GM19463 (cell line): ENCODE measurements at regions not wholly inside any gene's neighbourhood (a gene's known extent, or its start where the extent isn't known, plus 50 kb on each side); places are given as distances from the start of the nearest gene placed in this dataset.

Source experiments
- ATAC-seq: cut with Tn5 transposase; IDR thresholded peaks from one replicate; pipeline ENCODE4 v1.9.1; 2021; ENCODE audit warnings: mild to moderate bottlenecking, moderate library complexity; ENCODE audit not compliant: unreplicated experiment

- ATAC-seq = no peak
Measured at GRCh38 chr4:100806988-100807387, 289.2 kb upstream of the EMCN start.

GRCh38 chr4:100805538-100805937, 287.7 kb upstream of the EMCN start:
- ATAC-seq = no peak

GRCh38 chr4:100804576-100805360, 286.9 kb upstream of the EMCN start:
- no peak for ATAC-seq

- no peak for ATAC-seq
Measured at GRCh38 chr4:100803751-100804150, 285.9 kb upstream of the EMCN start.

- no peak for ATAC-seq
Measured at GRCh38 chr4:100799761-100800539, 282.1 kb upstream of the EMCN start.

GRCh38 chr4:100797791-100798190, 280.0 kb upstream of the EMCN start:
- no peak for ATAC-seq

GRCh38 chr4:100797356-100797755, 279.5 kb upstream of the EMCN start:
- no peak for ATAC-seq

GRCh38 chr4:100796332-100796731, 278.5 kb upstream of the EMCN start:
- ATAC-seq = no peak

- ATAC-seq = no peak
Measured at GRCh38 chr4:100795581-100795980, 277.8 kb upstream of the EMCN start.

- ATAC-seq = no peak
Measured at GRCh38 chr4:100790836-100791615, 273.2 kb upstream of the EMCN start.

GRCh38 chr4:100789991-100790390, 272.2 kb upstream of the EMCN start:
- no peak for ATAC-seq

GRCh38 chr4:100786481-100786880, 268.7 kb upstream of the EMCN start:
- no peak for ATAC-seq

GRCh38 chr4:100782356-100782755, 264.5 kb upstream of the EMCN start:
- ATAC-seq = no peak

GRCh38 chr4:100781435-100781834, 263.6 kb upstream of the EMCN start:
- no peak for ATAC-seq

GRCh38 chr4:100780126-100780525, 262.3 kb upstream of the EMCN start:
- ATAC-seq = no peak

GRCh38 chr4:100778431-100778830, 260.6 kb upstream of the EMCN start:
- ATAC-seq = no peak

GRCh38 chr4:100762738-100763137, 244.9 kb upstream of the EMCN start:
- no peak for ATAC-seq

GRCh38 chr4:100754751-100755150, 236.9 kb upstream of the EMCN start:
- no peak for ATAC-seq

- ATAC-seq = no peak
Measured at GRCh38 chr4:100746141-100746739, 228.4 kb upstream of the EMCN start.

GRCh38 chr4:100742045-100742444, 224.2 kb upstream of the EMCN start:
- ATAC-seq = no peak

GRCh38 chr4:100739426-100739825, 221.6 kb upstream of the EMCN start:
- ATAC-seq = no peak
